Parathyroid adenoma (tissue), 2 donors: ENCODE measurements at regions not wholly inside any gene's neighbourhood (a gene's known extent, or its start where the extent isn't known, plus 50 kb on each side); places are given as distances from the start of the nearest gene placed in this dataset.

Source experiments
- H2AFZ ChIP-seq: fragments of 300-600 bp; sonication (generic); one replicate; pipeline ENCODE4 v1.7.0; 2017; ENCODE audit warnings: antibody characterized with exemption, mild to moderate bottlenecking
- H3K27ac ChIP-seq: fragments of 300-600 bp; sonication (generic); one replicate; pipeline ENCODE4 v1.7.0; 2017
- H3K27me3 ChIP-seq: fragments of 300-600 bp; sonication (generic); one replicate; pipeline ENCODE4 v1.7.0; 2017; ENCODE audit warnings: low read length; ENCODE audit not compliant: control insufficient read depth, insufficient read depth
- H3K36me3 ChIP-seq: fragments of 300-600 bp; sonication (generic); one replicate; pipeline ENCODE4 v1.7.0; 2017; ENCODE audit warnings: low read length; ENCODE audit not compliant: control insufficient read depth, insufficient read depth
- H3K4me1 ChIP-seq: fragments of 300-600 bp; sonication (generic); one replicate; pipeline ENCODE4 v1.7.0; 2017; ENCODE audit warnings: control low read depth
- H3K4me2 ChIP-seq: fragments of 300-600 bp; sonication (generic); one replicate; pipeline ENCODE4 v1.7.0; 2017; ENCODE audit warnings: low read length
- H3K4me3 ChIP-seq: fragments of 300-600 bp; sonication (generic); one replicate; pipeline ENCODE4 v1.7.0; 2017; ENCODE audit warnings: low read depth, low read length
- H3K79me2 ChIP-seq: fragments of 300-600 bp; sonication (generic); one replicate; pipeline ENCODE4 v1.7.0; 2017; ENCODE audit warnings: control low read depth
- H3K9ac ChIP-seq: fragments of 300-600 bp; sonication (generic); one replicate; pipeline ENCODE4 v1.7.0; 2017; ENCODE audit warnings: mild to moderate bottlenecking
- H3K9me3 ChIP-seq: fragments of 300-600 bp; sonication (generic); one replicate; pipeline ENCODE4 v1.7.0; 2017; ENCODE audit warnings: low read length; ENCODE audit not compliant: control insufficient read depth
- CTCF ChIP-seq: fragments of 300-600 bp; sonication (generic); IDR thresholded peaks from one replicate; pipeline ENCODE4 v1.7.0; 2017; ENCODE audit warnings: antibody characterized with exemption, mild to moderate bottlenecking
- donor health status: primary hyperparathyroidism.

GRCh38 chr12:115749071-115749841, 528.2 kb downstream of the MED13L start:
- Histone ChIP-seq H3K9me3 (no peaks in the 10 kb centered on the region), H3K36me3 (no peaks in the 10 kb centered on the region), H3K27me3 (no peaks in the 10 kb centered on the region), H2AFZ (no peak overlapping the region), H3K27ac (no peak overlapping the region), H3K4me2 (no peak overlapping the region), H3K79me2 (no peaks in the 10 kb centered on the region), H3K4me3 (no peak overlapping the region), H3K4me1 (no peaks in the 10 kb centered on the region), H3K9ac (no peak overlapping the region)
- no peak for TF ChIP-seq CTCF

- H3K27ac ChIP-seq: no peak overlapping the region
- H3K4me2 ChIP-seq: no peak overlapping the region
- H3K9ac ChIP-seq: no peak overlapping the region
- no peak overlapping the region for H2AFZ ChIP-seq
- no peaks in the 10 kb centered on the region for H3K79me2 ChIP-seq
- no peaks in the 10 kb centered on the region for H3K4me1 ChIP-seq
- H3K9me3 ChIP-seq: no peaks in the 10 kb centered on the region
- no peak for TF ChIP-seq CTCF
- H3K36me3 ChIP-seq: no peaks in the 10 kb centered on the region
- H3K27me3 ChIP-seq: no peaks in the 10 kb centered on the region
- no peak overlapping the region for H3K4me3 ChIP-seq
Observed at GRCh38 chr12:115740586-115741155, 536.8 kb downstream of the MED13L start.

DNA sequence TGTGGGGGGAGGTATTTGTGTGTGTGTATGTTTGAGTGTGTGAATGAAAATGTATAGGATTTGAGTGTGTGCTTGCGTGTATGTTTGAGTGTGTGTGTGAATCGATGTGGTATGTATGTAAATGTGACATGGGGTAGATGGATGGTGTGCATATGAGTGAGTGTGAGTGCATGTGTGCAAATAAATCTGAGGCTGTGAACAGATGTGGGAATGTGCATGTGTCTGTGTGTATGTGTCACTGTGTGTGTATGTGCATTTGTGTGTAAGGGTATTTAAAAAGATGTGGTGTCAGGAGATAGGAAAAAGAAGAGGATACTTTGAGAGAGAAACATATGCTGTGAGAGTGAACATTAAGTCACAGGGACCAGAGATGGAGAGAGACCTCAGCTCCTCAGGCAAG, 539.6 kb downstream of the MED13L start:
- Histone ChIP-seq H3K9ac (no peak overlapping the region), H3K36me3 (no peaks in the 10 kb centered on the region), H3K79me2 (no peaks in the 10 kb centered on the region), H3K4me1 (no peaks in the 10 kb centered on the region), H3K9me3 (no peaks in the 10 kb centered on the region), H3K4me2 (no peak overlapping the region), H2AFZ (no peak overlapping the region), H3K27me3 (no peaks in the 10 kb centered on the region), H3K27ac (no peak overlapping the region), H3K4me3 (no peak overlapping the region)
- no peak for TF ChIP-seq CTCF

- H3K4me1 ChIP-seq: no peaks in the 10 kb centered on the region
- H2AFZ ChIP-seq: no peak overlapping the region
- no peak overlapping the region for H3K4me3 ChIP-seq
- no peak for TF ChIP-seq CTCF
- H3K79me2 ChIP-seq: no peaks in the 10 kb centered on the region
- no peak overlapping the region for H3K27ac ChIP-seq
- H3K27me3 ChIP-seq: no peaks in the 10 kb centered on the region
- H3K4me2 ChIP-seq: no peak overlapping the region
- no peaks in the 10 kb centered on the region for H3K36me3 ChIP-seq
- no peak overlapping the region for H3K9ac ChIP-seq
- no peaks in the 10 kb centered on the region for H3K9me3 ChIP-seq
Observed at GRCh38 chr12:115736360-115736759, 541.1 kb downstream of the MED13L start.
